Esophagus squamous epithelium (tissue), 5 donors: ENCODE measurements at regions not wholly inside any gene's neighbourhood (a gene's known extent, or its start where the extent isn't known, plus 50 kb on each side); places are given as distances from the start of the nearest gene placed in this dataset.

Experiments used
- DNase-seq: peaks from one replicate; lab custom pipeline; 2025; lab: John Stamatoyannopoulos, UW
- H3K27ac ChIP-seq, 4 donors: fragments of 200-600 bp; sonication (generic); one replicate each; pipeline ENCODE4 v1.5.1; 2016 to 2019; ENCODE audit warnings: mild to moderate bottlenecking in 1 of 4
- H3K27me3 ChIP-seq, 4 donors: fragments of 200-600 bp; sonication (generic); 1 replicate in 3 of 4; 2 replicates in 1 of 4; pipeline versions ENCODE4 v1.5.1 to v1.6.0; 2017 to 2021; ENCODE audit warnings: antibody characterized with exemption in 1 of 4
- H3K36me3 ChIP-seq, 3 donors: fragments of 200-600 bp; sonication (generic); one replicate each; pipeline ENCODE4 v1.5.1; 2016 to 2019
- H3K4me1 ChIP-seq, 3 donors: fragments of 200-600 bp; sonication (generic); one replicate each; pipeline ENCODE4 v1.5.1; 2017 to 2019
- H3K4me3 ChIP-seq, 4 donors: fragments of 200-600 bp; sonication (generic); 1 replicate in 3 of 4; 2 replicates in 1 of 4; pipeline ENCODE4 v1.5.1; 2016 to 2019; ENCODE audit warnings: mild to moderate bottlenecking in 2 of 4, moderate library complexity in 1 of 4
- H3K9me3 ChIP-seq, 3 donors: fragments of 200-600 bp; sonication (generic); one replicate each; pipeline ENCODE4 v1.5.1; 2016 to 2019
- CTCF ChIP-seq, 6 experiments: fragments of 450-650 bp in 4 of 6; fragments of 200-600 bp in 2 of 6; sonication (generic) in 2 of 6; IDR thresholded peaks; one replicate each; pipeline ENCODE4 v1.5.1; 2016 to 2019; ENCODE audit warnings: antibody characterized with exemption in 6 of 6, mild to moderate bottlenecking in 4 of 6, moderate library complexity in 4 of 6
- POLR2A ChIP-seq, 4 donors: fragments of 450-650 bp; IDR thresholded peaks; one replicate each; pipeline ENCODE4 v1.6.1; 2017; ENCODE audit warnings: antibody characterized with exemption in 4 of 4, mild to moderate bottlenecking in 4 of 4, moderate library complexity in 3 of 4
- WGBS, 2 donors: methylation state at CpG; one replicate each; pipeline ENCODE4 v1.1.5; 2018; 5-methylcytosine and 5-hydroxymethylcytosine counted together
- intact Hi-C: fragments of 100-400 bp; cut with DNase I; formaldehyde crosslinking; loops from one replicate; pipeline ENCODE4 v1.15.0; 2022
- donor health status: DM: yes; HTN: yes; CAD: no.

GRCh38 chr13:82412749-82413148 lies 1469.5 kb downstream of the SLITRK1 start:
- H3K27me3 ChIP-seq: no peaks in the 10 kb centered on the region
- no peaks in the 10 kb centered on the region for H3K4me1 ChIP-seq
- WGBS, 2 donors: 51 to 67% methylated on average over 5 of the region's 5 CpGs
- no peaks in the 10 kb centered on the region for H3K36me3 ChIP-seq
- no peaks in the 10 kb centered on the region for H3K9me3 ChIP-seq
- no peak for TF ChIP-seq POLR2A (IDR thresholded peaks at IDR 0.05)
- TF ChIP-seq CTCF (IDR thresholded peaks at IDR 0.05): no peak
- intact Hi-C loops: no loop called here
- no peak for DNase-seq
- H3K27ac ChIP-seq: no peak overlapping the region
- no peak overlapping the region for H3K4me3 ChIP-seq

- no peaks in the 10 kb centered on the region for H3K27me3 ChIP-seq
- WGBS, 2 donors: 57 to 76% methylated on average over 4 of the region's 4 CpGs
- no peaks in the 10 kb centered on the region for H3K9me3 ChIP-seq
- no peaks in the 10 kb centered on the region for H3K4me1 ChIP-seq
- no peak for DNase-seq
- TF ChIP-seq CTCF (IDR thresholded peaks at IDR 0.05) (no peak), POLR2A (IDR thresholded peaks at IDR 0.05) (no peak)
- intact Hi-C loops: no loop called here
- H3K27ac ChIP-seq: no peak overlapping the region
- H3K4me3 ChIP-seq: no peak overlapping the region
- H3K36me3 ChIP-seq: no peaks in the 10 kb centered on the region
Observed at GRCh38 chr13:82407321-82407720, 1475.0 kb downstream of the SLITRK1 start.

- intact Hi-C loops: no loop called here
- H3K4me1 ChIP-seq: no peaks in the 10 kb centered on the region
- no peak for TF ChIP-seq CTCF (IDR thresholded peaks at IDR 0.05)
- no peak for TF ChIP-seq POLR2A (IDR thresholded peaks at IDR 0.05)
- H3K27me3 ChIP-seq: no peaks in the 10 kb centered on the region
- no peaks in the 10 kb centered on the region for H3K9me3 ChIP-seq
- no peak overlapping the region for H3K27ac ChIP-seq
- no peak overlapping the region for H3K4me3 ChIP-seq
- DNase-seq: no peak
- no peaks in the 10 kb centered on the region for H3K36me3 ChIP-seq
Observed at GRCh38 chr13:82374719-82375118, 1507.6 kb downstream of the SLITRK1 start.

GRCh38 chr13:82370316-82370715 lies 1512.0 kb downstream of the SLITRK1 start:
- intact Hi-C loops: no loop called here
- TF ChIP-seq POLR2A (IDR thresholded peaks at IDR 0.05) (no peak), CTCF (IDR thresholded peaks at IDR 0.05) (no peak)
- Histone ChIP-seq H3K27ac (no peak overlapping the region), H3K4me1 (no peaks in the 10 kb centered on the region), H3K36me3 (no peaks in the 10 kb centered on the region), H3K9me3 (no peaks in the 10 kb centered on the region), H3K27me3 (no peaks in the 10 kb centered on the region), H3K4me3 (no peak overlapping the region)
- 22 to 24% methylated on average over 1 of the region's 1 CpG for WGBS, 2 donors
- no peak for DNase-seq

- H3K36me3 ChIP-seq: no peaks in the 10 kb centered on the region
- intact Hi-C loops: no loop called here
- H3K4me1 ChIP-seq: no peaks in the 10 kb centered on the region
- no peak overlapping the region for H3K4me3 ChIP-seq
- no peak for DNase-seq
- no peak for TF ChIP-seq CTCF (IDR thresholded peaks at IDR 0.05)
- no peak for TF ChIP-seq POLR2A (IDR thresholded peaks at IDR 0.05)
- H3K9me3 ChIP-seq: no peaks in the 10 kb centered on the region
- H3K27ac ChIP-seq: no peak overlapping the region
- H3K27me3 ChIP-seq: no peaks in the 10 kb centered on the region
Observed at GRCh38 chr13:82364525-82364924, 1517.7 kb downstream of the SLITRK1 start.
